K562 (cell line): ENCODE measurements at regions not wholly inside any gene's neighbourhood (a gene's known extent, or its start where the extent isn't known, plus 50 kb on each side); places are given as distances from the start of the nearest gene placed in this dataset.
A peak's percentile ranks its signal among the peaks of the same experiment; 100 is the strongest.
"Not testable (repeated sequence)": the region's sequence is repeated elsewhere in the genome, so short reads cannot be mapped to it uniquely, and the experiment has no call there.

Experiments
- ATAC-seq: fragments of 200-7000 bp; cut with Tn5 transposase; 3 replicates; pipeline ENCODE4 v1.9.1; 2020; ENCODE audit warnings: moderate library complexity
- BruUV-seq: library from RNA; stranded (reverse); fragments of 400-500 nt; replicated peaks from 2 replicates; lab custom pipeline; 2021; lab: Mats Ljungman, UMichigan
- CTCF ChIA-PET: fragments of 300-600 bp; formaldehyde crosslinking; extraction: SDS; loops from one replicate; lab custom pipeline; 2021; ENCODE audit warnings: low intra/inter-chr PET ratio; lab: Yijun Ruan, JAX
- POLR2A ChIA-PET: fragments of 300-600, 350-650 bp; sonication (Branson Sonifier 250); formaldehyde crosslinking; extraction: SDS; loops from one replicate; lab custom pipeline; 2021; ENCODE audit warnings: antibody characterized with exemption, inconsistent platforms; lab: Yijun Ruan, JAX
- DNase-seq, 4 experiments: peaks; one replicate each; pipeline versions ENCODE4 v3.0.0 to v3.0.0-alpha.2; 2011 to 2018; ENCODE audit warnings: low spot score in 3 of 4, mixed read lengths in 3 of 4; ENCODE audit errors: extremely low read depth in 1 of 4
- FAIRE-seq: peaks from 2 replicates; lab custom pipeline; 2011; peaks lifted over from hg19 to GRCh38; lab: Jason Lieb, UNC
- H2AFZ ChIP-seq: 2 replicates; pipeline ENCODE4 v1.6.0; 2011; ENCODE audit warnings: low read depth, low read length, control low read depth, inconsistent platforms
- H3K27ac ChIP-seq: fragments of 200-600 bp; 3 replicates; pipeline ENCODE4 v1.8.0; 2011; ENCODE audit warnings: low read depth, mild to moderate bottlenecking, control low read depth, inconsistent platforms, low read length, moderate library complexity, mixed read lengths; ENCODE audit errors: extremely low read depth
- H3K27me3 ChIP-seq, 2 experiments: fragments of 300-600 bp in 1 of 2; 2 replicates in 1 of 2; 3 replicates in 1 of 2; pipeline versions ENCODE4 v1.6.0 to v1.8.0; 2011; ENCODE audit warnings: inconsistent platforms in 2 of 2, low read length in 2 of 2, mild to moderate bottlenecking in 1 of 2, mixed read lengths in 1 of 2, moderate library complexity in 1 of 2; ENCODE audit not compliant: control insufficient read depth in 2 of 2, insufficient read depth in 2 of 2
- H3K36me3 ChIP-seq: fragments of 300-600 bp; 3 replicates; pipeline ENCODE4 v1.8.0; 2011; ENCODE audit warnings: mild to moderate bottlenecking, low read length, inconsistent platforms; ENCODE audit not compliant: control insufficient read depth, insufficient read depth
- H3K4me1 ChIP-seq, 2 experiments: fragments of 200-600 bp in 1 of 2; replicated peaks in 1 of 2; 2 replicates in 1 of 2; 3 replicates in 1 of 2; pipeline versions ENCODE4 v1.5.1 to v1.8.0; 2011; ENCODE audit warnings: inconsistent platforms in 2 of 2, low read length in 2 of 2, mild to moderate bottlenecking in 1 of 2, mixed read lengths in 1 of 2, moderate library complexity in 1 of 2; ENCODE audit not compliant: control insufficient read depth in 2 of 2, insufficient read depth in 2 of 2
- H3K4me2 ChIP-seq: 2 replicates; pipeline ENCODE4 v1.6.1; 2011; ENCODE audit warnings: low read length, control low read depth, inconsistent platforms, mixed read lengths; ENCODE audit not compliant: insufficient read depth
- H3K4me3 ChIP-seq: fragments of 200-600 bp; sonication (generic), shearing (Covaris generic); 2 replicates; pipeline ENCODE4 v1.5.1; 2016; ENCODE audit warnings: control low read depth, inconsistent platforms
- H3K79me2 ChIP-seq: fragments of 200-600 bp; 3 replicates; pipeline ENCODE4 v1.8.0; 2011; ENCODE audit warnings: low read length, inconsistent platforms; ENCODE audit not compliant: control insufficient read depth, insufficient read depth
- H3K9ac ChIP-seq, 2 experiments: 2 replicates each; pipeline versions ENCODE4 v1.6.0 to v1.6.1; 2011; ENCODE audit warnings: low read depth in 2 of 2, low read length in 2 of 2, control low read depth in 1 of 2, inconsistent platforms in 1 of 2, mild to moderate bottlenecking in 1 of 2, mixed read lengths in 1 of 2; ENCODE audit not compliant: insufficient read depth in 1 of 2
- H3K9me1 ChIP-seq: one replicate; pipeline ENCODE4 v1.6.0; 2011; ENCODE audit warnings: inconsistent platforms, mild to moderate bottlenecking, low read length, moderate library complexity; ENCODE audit not compliant: control insufficient read depth, insufficient read depth
- H3K9me3 ChIP-seq: replicated peaks from 2 replicates; pipeline ENCODE4 v1.5.1; 2011; ENCODE audit warnings: low read depth, low read length, inconsistent platforms; ENCODE audit not compliant: control insufficient read depth, insufficient read depth
- H4K20me1 ChIP-seq: replicated peaks from 2 replicates; pipeline ENCODE4 v1.6.1; 2011; ENCODE audit warnings: low read length, inconsistent platforms, mixed read lengths; ENCODE audit not compliant: control insufficient read depth, insufficient read depth
- CEBPG ChIP-seq, 3 experiments: fragments of 200-800 bp in 1 of 3; sonication (Bioruptor generic) in 1 of 3; sonication (generic) in 1 of 3; formaldehyde crosslinking in 1 of 3; IDR thresholded peaks in 2 of 3; conservative IDR thresholded peaks in 1 of 3; 2 replicates each; pipeline versions ENCODE4 v1.6.1 to v1.8.0; 2016 to 2022; ENCODE audit warnings: missing compliant biosample characterization in 2 of 3, missing genetic modification characterization in 2 of 3, mild to moderate bottlenecking in 1 of 3, missing genetic modification reagents in 1 of 3
- WGBS: fragments of 100-300 bp; shearing (Covaris generic); methylation state at CpG from one replicate; pipeline ENCODE4 v1.1.6; 2016; ENCODE audit warnings: low coverage, mixed read lengths; ENCODE audit not compliant: insufficient coverage; ENCODE audit errors: missing lambda C conversion rate; 5-methylcytosine and 5-hydroxymethylcytosine counted together
- in situ Hi-C: fragments of 300-500 bp; cut with MboI; formaldehyde crosslinking; loops from 4 replicates; pipeline ENCODE4 v1.15.0; 2018; ENCODE audit warnings: inconsistent platforms, mixed read lengths
- intact Hi-C: fragments of 100-400 bp; cut with micrococcal nuclease; formaldehyde crosslinking; loops from 2 replicates; pipeline ENCODE4 v1.14.2; 2022
- TF ChIP-seq, protein P1 (sequence below), 2 experiments: fragments of 450-650 bp in 1 of 2; sonication (generic) in 1 of 2; formaldehyde crosslinking in 1 of 2; IDR thresholded peaks in 1 of 2; conservative IDR thresholded peaks in 1 of 2; 2 replicates each; pipeline versions ENCODE4 v1.6.1 to v1.8.1; 2016 to 2023; ENCODE audit warnings: mild to moderate bottlenecking in 2 of 2, moderate library complexity in 2 of 2, inconsistent platforms in 1 of 2, missing genetic modification reagents in 1 of 2
- TF ChIP-seq, protein P2 (sequence below): fragments of 450-650 bp; formaldehyde crosslinking; IDR thresholded peaks from 2 replicates; pipeline ENCODE4 v1.4.0; 2022; ENCODE audit warnings: missing genetic modification characterization

DNA sequence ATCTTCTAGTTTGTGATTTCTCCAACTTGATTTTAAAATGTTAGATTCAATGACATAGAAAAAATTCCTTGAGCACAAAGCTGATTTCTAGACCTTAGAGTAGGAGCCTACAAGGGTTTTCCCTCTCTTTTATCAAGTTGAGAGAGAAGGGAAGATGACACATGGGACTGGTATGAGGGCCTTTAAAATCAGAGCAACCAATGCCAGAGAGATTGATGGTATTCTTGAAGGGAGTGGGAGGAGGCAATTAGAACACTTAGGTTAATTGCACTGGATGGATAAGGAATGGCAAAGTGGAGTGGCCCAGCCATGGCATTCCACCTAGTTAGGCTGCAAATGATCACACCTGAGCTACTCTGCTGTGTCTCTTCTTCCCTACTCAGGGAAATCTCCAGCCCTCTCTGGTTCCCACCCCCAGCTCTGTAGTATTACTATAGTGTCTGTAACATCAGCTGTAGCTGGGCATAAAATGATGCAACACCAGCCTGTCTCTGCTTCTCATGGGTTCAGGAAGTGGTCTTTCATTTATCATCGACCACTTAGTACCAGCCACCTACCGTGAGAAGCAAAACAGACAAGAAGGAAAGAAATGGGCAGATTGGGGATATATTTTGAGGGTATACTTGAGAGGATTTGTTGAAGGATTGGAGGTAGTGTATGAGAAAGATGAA lies 333.6 kb downstream of the DLEU7 start:
- TF ChIP-seq CEBPG (CRISPR knock-in tag; IDR thresholded peaks at IDR 0.05) (no peak), CEBPG (tag; conservative IDR thresholded peaks at IDR 0.05 in 1 of 2, IDR thresholded peaks at IDR 0.05 in 1 of 2) (peak in 1 of 2 experiments; percentile 26; a peak in 1 of 4 replicates)
- TF ChIP-seq, protein P1, sequence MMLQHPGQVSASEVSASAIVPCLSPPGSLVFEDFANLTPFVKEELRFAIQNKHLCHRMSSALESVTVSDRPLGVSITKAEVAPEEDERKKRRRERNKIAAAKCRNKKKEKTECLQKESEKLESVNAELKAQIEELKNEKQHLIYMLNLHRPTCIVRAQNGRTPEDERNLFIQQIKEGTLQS (IDR thresholded peaks at IDR 0.05) = 0 out of 2 replicates have a peak, but pooled peaks have one; percentile 21
- TF ChIP-seq, protein P1 (CRISPR knock-in tag; conservative IDR thresholded peaks at IDR 0.05) = no peak
- TF ChIP-seq, protein P2, sequence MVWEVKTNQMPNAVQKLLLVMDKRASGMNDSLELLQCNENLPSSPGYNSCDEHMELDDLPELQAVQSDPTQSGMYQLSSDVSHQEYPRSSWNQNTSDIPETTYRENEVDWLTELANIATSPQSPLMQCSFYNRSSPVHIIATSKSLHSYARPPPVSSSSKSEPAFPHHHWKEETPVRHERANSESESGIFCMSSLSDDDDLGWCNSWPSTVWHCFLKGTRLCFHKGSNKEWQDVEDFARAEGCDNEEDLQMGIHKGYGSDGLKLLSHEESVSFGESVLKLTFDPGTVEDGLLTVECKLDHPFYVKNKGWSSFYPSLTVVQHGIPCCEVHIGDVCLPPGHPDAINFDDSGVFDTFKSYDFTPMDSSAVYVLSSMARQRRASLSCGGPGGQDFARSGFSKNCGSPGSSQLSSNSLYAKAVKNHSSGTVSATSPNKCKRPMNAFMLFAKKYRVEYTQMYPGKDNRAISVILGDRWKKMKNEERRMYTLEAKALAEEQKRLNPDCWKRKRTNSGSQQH (CRISPR knock-in tag) = no peak
- Histone ChIP-seq H3K36me3 (no peaks in the 10 kb centered on the region), H3K4me2 (no peak overlapping the region), H3K79me2 (no peaks in the 10 kb centered on the region), H3K9me3 (no peaks in the 10 kb centered on the region), H3K27me3 (no peaks in the 10 kb centered on the region), H2AFZ (no peak overlapping the region), H3K4me3 (no peak overlapping the region), H3K9me1 (no peaks in the 10 kb centered on the region), H3K27ac (no peak overlapping the region), H3K9ac (no peak overlapping the region), H4K20me1 (no peaks in the 10 kb centered on the region), H3K4me1 (peaks cover 0 to 18% of the 10 kb centered on the region in 2 experiments; a peak in 4 of 5 replicates)
- WGBS = 89% methylated on average over 2 of the region's 2 CpGs
- no peak for FAIRE-seq
- in situ Hi-C loops = no loop called here
- BruUV-seq = no TSS peak
- ChIA-PET CTCF (no interaction called here), POLR2A (no interaction called here)
- intact Hi-C loops = loop anchor here (5.0 kb wide), 1 partner anchor 102 kb away; no protein-coding TSS in a partner anchor
- DNase-seq = no peak
- no peak for ATAC-seq

DNA sequence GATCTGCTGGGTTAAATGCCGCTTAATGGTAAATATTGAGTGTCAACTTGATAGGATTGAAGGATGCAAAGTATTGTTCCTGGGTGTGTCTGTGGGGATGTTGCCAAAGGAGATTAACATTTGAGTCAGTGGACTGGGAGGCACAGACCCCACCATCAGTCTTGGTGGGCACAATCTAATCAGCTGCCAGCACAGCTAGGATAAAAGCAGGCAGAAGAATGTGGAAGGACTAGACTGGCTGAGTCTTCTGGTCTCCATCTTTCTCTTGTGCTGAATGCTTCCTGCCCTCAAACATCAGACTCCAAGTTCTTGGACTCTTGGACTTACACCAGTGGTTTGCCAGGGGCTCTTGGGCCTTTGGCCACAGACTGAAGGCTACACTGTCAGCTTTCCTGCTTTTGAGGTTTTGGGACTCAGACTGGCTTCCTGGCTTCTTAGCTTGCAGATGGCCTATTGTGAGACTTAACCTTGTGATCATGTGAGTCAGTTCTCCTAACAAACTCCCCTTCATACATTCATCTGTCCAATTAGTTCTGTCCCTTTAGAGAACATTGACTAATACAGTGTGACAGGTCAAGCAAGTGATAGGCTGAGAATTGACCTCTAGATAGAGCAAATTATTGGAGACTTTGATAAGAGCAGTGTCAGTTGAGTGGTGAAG lies 332.5 kb downstream of the DLEU7 start:
- H2AFZ ChIP-seq, FAIRE-seq, H3K4me3 ChIP-seq, H3K9me3 ChIP-seq, ATAC-seq, H3K36me3 ChIP-seq, H3K27me3 ChIP-seq, H3K27ac ChIP-seq, H3K4me2 ChIP-seq, H3K9me1 ChIP-seq, in situ Hi-C loops, H4K20me1 ChIP-seq, POLR2A ChIA-PET, H3K9ac ChIP-seq, H3K79me2 ChIP-seq, BruUV-seq, DNase-seq: not testable (repeated sequence)
- intact Hi-C loops = loop anchor here (5.0 kb wide), 1 partner anchor 101 kb away; no protein-coding TSS in a partner anchor
- CTCF ChIA-PET = interaction anchor here (0.6 kb wide), 1 partner anchor 211 kb away, joined by 3 read pairs; no protein-coding TSS in a partner anchor
- H3K4me1 ChIP-seq = peaks cover 0 to 18% of the 10 kb centered on the region in 2 experiments; a peak in 4 of 5 replicates
- WGBS = 0% methylated on average over 1 of the region's 1 CpG
